AG10803 (cell line): ENCODE measurements at regions not wholly inside any gene's neighbourhood (a gene's known extent, or its start where the extent isn't known, plus 50 kb on each side); places are given as distances from the start of the nearest gene placed in this dataset.

ENCODE experiments used
- DNase-seq: peaks from one replicate; pipeline ENCODE4 v3.0.0; 2010; ENCODE audit warnings: low read depth
- H3K4me3 ChIP-seq: 2 replicates; pipeline ENCODE4 v1.5.1; 2011; ENCODE audit warnings: mild to moderate bottlenecking, low read length, control low read depth
- CTCF ChIP-seq: conservative IDR thresholded peaks from 2 replicates; pipeline ENCODE4 v1.5.1; 2011; ENCODE audit warnings: mild to moderate bottlenecking, low read length, control low read depth, inconsistent platforms

GRCh38 chr3:28958656-28959055 is 322.2 kb upstream of the RBMS3 start:
- no peak overlapping the region for H3K4me3 ChIP-seq
- no peak for TF ChIP-seq CTCF
- DNase-seq: no peak

GRCh38 chr3:28971156-28971555 is 309.7 kb upstream of the RBMS3 start:
- no peak overlapping the region for H3K4me3 ChIP-seq
- TF ChIP-seq CTCF: no peak
- DNase-seq: no peak

- DNase-seq: peak; percentile 13
- H3K4me3 ChIP-seq: no peak overlapping the region
- no peak for TF ChIP-seq CTCF
Observed at GRCh38 chr3:28972921-28973320, 307.9 kb upstream of the RBMS3 start.

GRCh38 chr3:28973609-28974008 is 307.3 kb upstream of the RBMS3 start:
- peak; percentile 41 for DNase-seq
- H3K4me3 ChIP-seq: no peak overlapping the region
- no peak for TF ChIP-seq CTCF

GRCh38 chr3:28978092-28978491 is 302.8 kb upstream of the RBMS3 start:
- no peak for DNase-seq
- no peak for TF ChIP-seq CTCF
- H3K4me3 ChIP-seq: no peak overlapping the region

GRCh38 chr3:28980131-28980530 is 300.7 kb upstream of the RBMS3 start:
- no peak overlapping the region for H3K4me3 ChIP-seq
- no peak for TF ChIP-seq CTCF
- no peak for DNase-seq

GRCh38 chr3:28980631-28981030 is 300.2 kb upstream of the RBMS3 start:
- TF ChIP-seq CTCF: no peak
- no peak overlapping the region for H3K4me3 ChIP-seq
- DNase-seq: no peak
